K562 (cell line): ENCODE measurements at regions not wholly inside any gene's neighbourhood (a gene's known extent, or its start where the extent isn't known, plus 50 kb on each side); places are given as distances from the start of the nearest gene placed in this dataset.

ENCODE experiments used
- ATAC-seq: fragments of 200-7000 bp; cut with Tn5 transposase; 3 replicates; pipeline ENCODE4 v1.9.1; 2020; ENCODE audit warnings: moderate library complexity
- BruUV-seq: library from RNA; stranded (reverse); fragments of 400-500 nt; replicated peaks from 2 replicates; lab custom pipeline; 2021; lab: Mats Ljungman, UMichigan
- CTCF ChIA-PET: fragments of 300-600 bp; formaldehyde crosslinking; extraction: SDS; loops from one replicate; lab custom pipeline; 2021; ENCODE audit warnings: low intra/inter-chr PET ratio; lab: Yijun Ruan, JAX
- POLR2A ChIA-PET: fragments of 300-600, 350-650 bp; sonication (Branson Sonifier 250); formaldehyde crosslinking; extraction: SDS; loops from one replicate; lab custom pipeline; 2021; ENCODE audit warnings: antibody characterized with exemption, inconsistent platforms; lab: Yijun Ruan, JAX
- DNase-seq, 4 experiments: peaks; one replicate each; pipeline versions ENCODE4 v3.0.0 to v3.0.0-alpha.2; 2011 to 2018; ENCODE audit warnings: low spot score in 3 of 4, mixed read lengths in 3 of 4; ENCODE audit errors: extremely low read depth in 1 of 4
- FAIRE-seq: peaks from 2 replicates; lab custom pipeline; 2011; peaks lifted over from hg19 to GRCh38; lab: Jason Lieb, UNC
- H2AFZ ChIP-seq: 2 replicates; pipeline ENCODE4 v1.6.0; 2011; ENCODE audit warnings: low read depth, low read length, control low read depth, inconsistent platforms
- H3K27ac ChIP-seq: fragments of 200-600 bp; 3 replicates; pipeline ENCODE4 v1.8.0; 2011; ENCODE audit warnings: low read depth, mild to moderate bottlenecking, control low read depth, inconsistent platforms, low read length, moderate library complexity, mixed read lengths; ENCODE audit errors: extremely low read depth
- H3K27me3 ChIP-seq, 2 experiments: fragments of 300-600 bp in 1 of 2; 2 replicates in 1 of 2; 3 replicates in 1 of 2; pipeline versions ENCODE4 v1.6.0 to v1.8.0; 2011; ENCODE audit warnings: inconsistent platforms in 2 of 2, low read length in 2 of 2, mild to moderate bottlenecking in 1 of 2, mixed read lengths in 1 of 2, moderate library complexity in 1 of 2; ENCODE audit not compliant: control insufficient read depth in 2 of 2, insufficient read depth in 2 of 2
- H3K36me3 ChIP-seq: fragments of 300-600 bp; 3 replicates; pipeline ENCODE4 v1.8.0; 2011; ENCODE audit warnings: mild to moderate bottlenecking, low read length, inconsistent platforms; ENCODE audit not compliant: control insufficient read depth, insufficient read depth
- H3K4me1 ChIP-seq, 2 experiments: fragments of 200-600 bp in 1 of 2; replicated peaks in 1 of 2; 2 replicates in 1 of 2; 3 replicates in 1 of 2; pipeline versions ENCODE4 v1.5.1 to v1.8.0; 2011; ENCODE audit warnings: inconsistent platforms in 2 of 2, low read length in 2 of 2, mild to moderate bottlenecking in 1 of 2, mixed read lengths in 1 of 2, moderate library complexity in 1 of 2; ENCODE audit not compliant: control insufficient read depth in 2 of 2, insufficient read depth in 2 of 2
- H3K4me2 ChIP-seq: 2 replicates; pipeline ENCODE4 v1.6.1; 2011; ENCODE audit warnings: low read length, control low read depth, inconsistent platforms, mixed read lengths; ENCODE audit not compliant: insufficient read depth
- H3K4me3 ChIP-seq: fragments of 200-600 bp; sonication (generic), shearing (Covaris generic); 2 replicates; pipeline ENCODE4 v1.5.1; 2016; ENCODE audit warnings: control low read depth, inconsistent platforms
- H3K79me2 ChIP-seq: fragments of 200-600 bp; 3 replicates; pipeline ENCODE4 v1.8.0; 2011; ENCODE audit warnings: low read length, inconsistent platforms; ENCODE audit not compliant: control insufficient read depth, insufficient read depth
- H3K9ac ChIP-seq, 2 experiments: 2 replicates each; pipeline versions ENCODE4 v1.6.0 to v1.6.1; 2011; ENCODE audit warnings: low read depth in 2 of 2, low read length in 2 of 2, control low read depth in 1 of 2, inconsistent platforms in 1 of 2, mild to moderate bottlenecking in 1 of 2, mixed read lengths in 1 of 2; ENCODE audit not compliant: insufficient read depth in 1 of 2
- H3K9me1 ChIP-seq: one replicate; pipeline ENCODE4 v1.6.0; 2011; ENCODE audit warnings: inconsistent platforms, mild to moderate bottlenecking, low read length, moderate library complexity; ENCODE audit not compliant: control insufficient read depth, insufficient read depth
- H3K9me3 ChIP-seq: replicated peaks from 2 replicates; pipeline ENCODE4 v1.5.1; 2011; ENCODE audit warnings: low read depth, low read length, inconsistent platforms; ENCODE audit not compliant: control insufficient read depth, insufficient read depth
- H4K20me1 ChIP-seq: replicated peaks from 2 replicates; pipeline ENCODE4 v1.6.1; 2011; ENCODE audit warnings: low read length, inconsistent platforms, mixed read lengths; ENCODE audit not compliant: control insufficient read depth, insufficient read depth
- CHD4 ChIP-seq: fragments of 200-600 bp; sonication (generic); IDR thresholded peaks from 3 replicates; pipeline ENCODE4 v1.6.1; 2012; ENCODE audit warnings: low read depth, mild to moderate bottlenecking, mixed read lengths, low read length, inconsistent platforms; ENCODE audit not compliant: insufficient read depth, insufficient replicate concordance, poor library complexity, severe bottlenecking
- ZSCAN29 ChIP-seq: fragments of 450-650 bp; IDR thresholded peaks from 2 replicates; pipeline ENCODE4 v1.6.1; 2017
- WGBS: fragments of 100-300 bp; shearing (Covaris generic); methylation state at CpG from one replicate; pipeline ENCODE4 v1.1.6; 2016; ENCODE audit warnings: low coverage, mixed read lengths; ENCODE audit not compliant: insufficient coverage; ENCODE audit errors: missing lambda C conversion rate; 5-methylcytosine and 5-hydroxymethylcytosine counted together
- in situ Hi-C: fragments of 300-500 bp; cut with MboI; formaldehyde crosslinking; loops from 4 replicates; pipeline ENCODE4 v1.15.0; 2018; ENCODE audit warnings: inconsistent platforms, mixed read lengths
- intact Hi-C: fragments of 100-400 bp; cut with micrococcal nuclease; formaldehyde crosslinking; loops from 2 replicates; pipeline ENCODE4 v1.14.2; 2022
- TF ChIP-seq, protein P1 (sequence below), 3 experiments: fragments of 200-800 bp in 1 of 3; sonication (Bioruptor generic) in 1 of 3; sonication (generic) in 1 of 3; formaldehyde crosslinking in 1 of 3; IDR thresholded peaks; 2 replicates each; pipeline versions ENCODE4 v1.6.1 to v1.8.0; 2016 to 2022; ENCODE audit warnings: mild to moderate bottlenecking in 2 of 3, missing compliant biosample characterization in 2 of 3, missing genetic modification characterization in 2 of 3, missing genetic modification reagents in 1 of 3

GRCh38 chr7:121504482-121504881 is 108.4 kb upstream of the FAM3C start (continued):
- TF ChIP-seq CHD4 = no peak

GRCh38 chr7:121503730-121504129 is 107.6 kb upstream of the FAM3C start:
- Histone ChIP-seq H3K9me1 (no peaks in the 10 kb centered on the region), H3K4me3 (no peak overlapping the region), H3K27me3 (no peaks in the 10 kb centered on the region), H4K20me1 (no peaks in the 10 kb centered on the region), H3K9ac (no peak overlapping the region), H3K36me3 (no peaks in the 10 kb centered on the region), H3K4me2 (no peak overlapping the region)
- 5% methylated on average over 1 of the region's 1 CpG for WGBS
- CTCF ChIA-PET = no interaction called here
- in situ Hi-C loops = no loop called here
- DNase-seq = no peak
- TF ChIP-seq ZSCAN29 = no peak
- TF ChIP-seq, protein P1, sequence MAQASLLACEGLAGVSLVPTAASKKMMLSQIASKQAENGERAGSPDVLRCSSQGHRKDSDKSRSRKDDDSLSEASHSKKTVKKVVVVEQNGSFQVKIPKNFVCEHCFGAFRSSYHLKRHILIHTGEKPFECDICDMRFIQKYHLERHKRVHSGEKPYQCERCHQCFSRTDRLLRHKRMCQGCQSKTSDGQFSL (CRISPR knock-in tag; IDR thresholded peaks at IDR 0.05) = no peak
- TF ChIP-seq, protein P1 (tag; IDR thresholded peaks at IDR 0.05) = 0 out of 4 replicates have a peak, but pooled peaks of 1 of the 2 experiments have one; percentile 44
- TF ChIP-seq, all 486 proteins: peak for 1
- Histone ChIP-seq H2AFZ (no peak overlapping the region), H3K9me3 (peaks cover 3% of the 10 kb centered on the region; the same call in 1 of the 2 replicates), H3K4me1 (no peaks in the 10 kb centered on the region), H3K27ac (no peak overlapping the region), H3K79me2 (no peaks in the 10 kb centered on the region)
- intact Hi-C loops = no loop called here
- FAIRE-seq = no peak
- POLR2A ChIA-PET = interaction anchor here (0.6 to 0.7 kb wide), 2 partner anchors 9 to 100 kb away, joined by 3 read pairs; no protein-coding TSS in a partner anchor
- ATAC-seq = no peak
- BruUV-seq = no TSS peak
